ACC112 (cell line): ENCODE measurements at regions not wholly inside any gene's neighbourhood (a gene's known extent, or its start where the extent isn't known, plus 50 kb on each side); places are given as distances from the start of the nearest gene placed in this dataset.
"Not testable (repeated sequence)": the region's sequence is repeated elsewhere in the genome, so short reads cannot be mapped to it uniquely, and the experiment has no call there.

Source experiments
- H2AFZ ChIP-seq: fragments of 200-600 bp; sonication (generic); one replicate; pipeline ENCODE4 v1.6.0; 2017; ENCODE audit warnings: antibody characterized with exemption, low read length; ENCODE audit not compliant: unreplicated experiment
- H3K27ac ChIP-seq: fragments of 200-600 bp; sonication (generic); 2 replicates; pipeline ENCODE4 v1.5.1; 2014; ENCODE audit warnings: low read depth, mild to moderate bottlenecking, antibody characterized with exemption, low read length, moderate library complexity
- H3K27me3 ChIP-seq: fragments of 200-600 bp; sonication (generic); 2 replicates; pipeline ENCODE4 v1.6.1; 2014; ENCODE audit warnings: mild to moderate bottlenecking, antibody characterized with exemption, low read length, moderate library complexity, mixed read lengths; ENCODE audit not compliant: insufficient read depth
- H3K36me3 ChIP-seq: fragments of 200-600 bp; sonication (generic); 2 replicates; pipeline ENCODE4 v1.6.1; 2016; ENCODE audit warnings: mild to moderate bottlenecking, antibody characterized with exemption, low read length, moderate library complexity, mixed read lengths; ENCODE audit not compliant: insufficient read depth
- H3K4me1 ChIP-seq: fragments of 200-600 bp; sonication (generic); one replicate; pipeline ENCODE4 v1.6.1; 2016; ENCODE audit warnings: low read length, mixed read lengths; ENCODE audit not compliant: insufficient read depth, unreplicated experiment, control insufficient read depth
- H3K4me3 ChIP-seq: fragments of 200-600 bp; sonication (generic); 2 replicates; pipeline ENCODE4 v1.5.1; 2014; ENCODE audit warnings: mild to moderate bottlenecking, low read depth, low read length
- H3K79me2 ChIP-seq: fragments of 200-600 bp; sonication (generic); one replicate; pipeline ENCODE4 v1.6.0; 2016; ENCODE audit warnings: low read length; ENCODE audit not compliant: control insufficient read depth, unreplicated experiment, insufficient read depth

DNA sequence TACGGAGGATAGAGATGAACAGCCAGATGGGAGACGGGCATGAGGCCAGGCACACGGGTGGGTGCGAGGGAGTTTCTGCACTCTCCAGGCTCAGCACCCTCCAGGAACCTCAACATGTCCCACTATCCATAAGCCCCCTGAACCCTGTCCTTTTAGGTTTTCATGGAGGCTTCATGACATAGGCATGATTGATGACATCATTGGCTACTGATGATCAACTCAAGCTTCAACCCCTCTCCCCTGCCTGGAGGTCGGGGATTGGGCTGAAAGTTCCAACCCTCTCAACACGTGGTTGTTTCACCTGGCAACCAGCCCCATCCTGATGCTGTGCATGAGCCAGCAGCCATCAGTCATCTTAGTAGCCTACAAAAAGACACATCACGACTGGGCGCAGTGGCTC is 360.7 kb upstream of the AUTS2 start:
- Histone ChIP-seq H3K4me1 (no peaks in the 10 kb centered on the region), H3K4me3 (no peak overlapping the region), H3K36me3 (no peaks in the 10 kb centered on the region), H2AFZ (no peak overlapping the region), H3K27ac (no peak overlapping the region), H3K79me2 (no peaks in the 10 kb centered on the region), H3K27me3 (no peaks in the 10 kb centered on the region)

DNA sequence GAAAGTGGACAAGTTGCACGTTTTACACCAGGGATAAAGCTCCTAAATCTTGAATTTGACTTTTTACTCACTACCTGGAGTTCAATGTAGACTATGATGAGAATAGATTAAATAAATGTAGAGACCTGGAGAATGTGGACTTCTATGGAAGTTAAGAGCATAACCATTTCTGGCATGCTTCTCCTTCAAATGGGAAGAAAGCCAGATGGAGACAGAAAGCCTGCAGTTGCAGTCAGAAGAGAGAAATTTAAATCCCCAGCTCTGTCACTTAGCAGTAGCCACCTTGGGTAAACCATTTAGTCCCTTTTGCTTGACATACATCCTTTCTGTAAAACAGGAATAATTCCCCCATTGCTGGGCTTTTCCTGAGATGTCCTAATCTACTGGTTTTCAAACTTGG is 355.3 kb upstream of the AUTS2 start:
- H3K4me1 ChIP-seq = no peaks in the 10 kb centered on the region
- no peaks in the 10 kb centered on the region for H3K27me3 ChIP-seq
- no peaks in the 10 kb centered on the region for H3K36me3 ChIP-seq

DNA sequence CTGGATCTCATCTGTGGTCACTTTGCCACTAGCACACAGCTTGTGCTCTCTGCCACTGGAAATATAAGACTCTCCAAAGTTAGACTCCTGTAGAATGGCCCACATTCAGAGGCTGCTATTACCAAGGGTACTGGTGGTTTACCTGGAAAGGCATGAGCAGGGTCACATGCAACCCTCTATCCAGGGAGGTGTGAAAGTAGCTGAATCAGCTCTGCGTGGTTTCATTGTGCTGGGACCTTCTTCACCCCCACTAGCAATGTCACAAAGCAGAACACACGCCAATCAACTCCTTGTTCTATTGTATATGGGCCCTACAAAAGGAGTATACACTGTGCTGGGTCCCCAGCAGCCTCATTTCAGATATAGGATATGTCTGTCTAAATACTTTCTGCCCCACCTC is 353.6 kb upstream of the AUTS2 start:
- Histone ChIP-seq H3K4me3 (no peak overlapping the region), H3K79me2 (no peaks in the 10 kb centered on the region), H2AFZ (no peak overlapping the region), H3K27me3 (no peaks in the 10 kb centered on the region), H3K27ac (no peak overlapping the region), H3K4me1 (no peaks in the 10 kb centered on the region), H3K36me3 (no peaks in the 10 kb centered on the region)

More for the DNA sequence above, 355.3 kb upstream of the AUTS2 start:
- Histone ChIP-seq H2AFZ (no peak overlapping the region), H3K79me2 (no peaks in the 10 kb centered on the region), H3K27ac (no peak overlapping the region), H3K4me3 (no peak overlapping the region)

DNA sequence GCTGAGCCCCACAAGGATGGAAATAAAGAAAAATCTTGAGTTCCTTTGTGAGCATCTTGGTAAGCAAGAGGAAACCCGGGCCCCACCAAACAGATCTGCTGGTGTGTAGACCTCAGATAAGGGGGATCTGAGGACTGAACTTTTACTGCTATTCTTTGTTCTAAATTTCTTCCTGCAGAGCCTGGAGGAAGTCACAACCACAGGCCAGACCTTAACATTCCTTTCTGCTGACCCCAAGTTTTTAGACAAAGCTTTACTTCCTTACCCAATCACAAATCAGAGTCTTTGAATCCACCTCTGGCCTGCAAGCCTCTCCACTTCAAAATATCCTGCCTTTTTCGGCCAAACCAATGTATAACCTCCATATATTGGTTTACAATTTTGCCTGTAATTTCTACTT is 352.6 kb upstream of the AUTS2 start:
- no peaks in the 10 kb centered on the region for H3K79me2 ChIP-seq
- no peak overlapping the region for H3K27ac ChIP-seq
- no peaks in the 10 kb centered on the region for H3K27me3 ChIP-seq
- no peaks in the 10 kb centered on the region for H3K4me1 ChIP-seq
- no peak overlapping the region for H2AFZ ChIP-seq
- H3K36me3 ChIP-seq = no peaks in the 10 kb centered on the region
- no peak overlapping the region for H3K4me3 ChIP-seq

DNA sequence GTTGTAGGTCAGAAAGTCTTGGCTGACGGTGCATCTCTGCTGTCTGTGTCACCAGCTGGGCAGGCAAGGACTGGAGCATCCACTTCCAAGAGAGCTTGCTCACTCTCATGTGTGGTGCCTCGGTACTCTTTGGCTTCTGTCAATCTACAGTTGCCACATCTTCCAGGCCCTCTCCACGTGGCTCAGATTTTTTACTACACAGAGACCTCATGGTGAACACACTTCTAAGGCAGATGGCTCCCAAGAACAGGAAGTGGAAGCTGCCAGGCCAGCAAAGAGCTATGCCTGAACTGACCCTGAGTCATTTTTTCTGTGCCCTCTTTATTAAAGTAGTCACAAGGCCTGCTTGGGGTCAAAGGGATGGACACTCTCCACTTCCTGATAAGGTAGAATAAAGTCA is 351.5 kb upstream of the AUTS2 start:
- Histone ChIP-seq H3K79me2 (no peaks in the 10 kb centered on the region), H2AFZ (no peak overlapping the region), H3K27ac (no peak overlapping the region), H3K27me3 (no peaks in the 10 kb centered on the region), H3K4me3 (no peak overlapping the region), H3K4me1 (no peaks in the 10 kb centered on the region), H3K36me3 (no peaks in the 10 kb centered on the region)

DNA sequence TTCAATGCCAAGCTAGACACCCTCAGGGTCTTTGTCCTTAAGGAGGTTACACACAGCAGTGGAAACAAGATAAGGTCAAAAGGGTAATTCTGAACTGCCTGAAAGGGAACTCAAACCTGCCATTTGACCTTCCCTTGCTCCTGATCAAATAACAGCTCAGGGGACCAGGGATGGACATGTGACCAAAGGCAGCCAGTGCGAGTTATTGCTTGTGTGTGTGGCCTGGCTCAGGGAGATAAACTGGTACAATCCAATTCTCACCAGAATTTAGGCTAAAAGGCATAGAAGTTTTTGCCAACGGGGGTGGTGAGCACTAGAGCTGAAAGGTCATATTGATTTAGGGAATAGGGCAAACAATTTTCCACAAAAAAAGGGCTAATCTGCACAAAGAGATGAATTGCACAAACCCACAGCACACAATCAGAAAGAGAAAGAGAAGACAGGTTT is 349.9 kb upstream of the AUTS2 start:
- not testable (repeated sequence) for H2AFZ ChIP-seq, H3K27ac ChIP-seq

DNA sequence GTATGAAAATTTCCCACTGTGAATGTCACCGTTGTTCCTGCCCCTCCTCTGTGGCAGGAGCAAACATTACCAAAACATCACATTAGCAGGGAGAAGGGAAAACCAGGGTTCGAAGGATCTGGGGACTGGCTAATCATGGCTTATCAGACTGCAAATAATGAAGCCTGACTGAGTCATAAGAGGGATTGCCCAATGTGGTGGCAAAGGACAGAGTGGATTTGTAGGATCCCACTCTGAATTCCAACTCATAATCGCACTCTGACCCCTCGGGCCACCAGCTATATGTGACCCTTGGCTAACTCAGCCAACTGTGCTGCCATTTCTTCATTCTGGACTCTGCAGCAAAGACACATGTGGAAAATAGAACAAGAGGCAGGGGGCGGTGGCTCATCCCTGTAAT is 347.3 kb upstream of the AUTS2 start:
- Histone ChIP-seq H2AFZ (no peak overlapping the region), H3K36me3 (no peaks in the 10 kb centered on the region), H3K4me1 (no peaks in the 10 kb centered on the region), H3K27me3 (no peaks in the 10 kb centered on the region), H3K4me3 (no peak overlapping the region), H3K79me2 (no peaks in the 10 kb centered on the region), H3K27ac (no peak overlapping the region)

More for the DNA sequence above, 349.9 kb upstream of the AUTS2 start:
- not testable (repeated sequence) for H3K4me3 ChIP-seq, H3K79me2 ChIP-seq, H3K27me3 ChIP-seq, H3K4me1 ChIP-seq, H3K36me3 ChIP-seq

DNA sequence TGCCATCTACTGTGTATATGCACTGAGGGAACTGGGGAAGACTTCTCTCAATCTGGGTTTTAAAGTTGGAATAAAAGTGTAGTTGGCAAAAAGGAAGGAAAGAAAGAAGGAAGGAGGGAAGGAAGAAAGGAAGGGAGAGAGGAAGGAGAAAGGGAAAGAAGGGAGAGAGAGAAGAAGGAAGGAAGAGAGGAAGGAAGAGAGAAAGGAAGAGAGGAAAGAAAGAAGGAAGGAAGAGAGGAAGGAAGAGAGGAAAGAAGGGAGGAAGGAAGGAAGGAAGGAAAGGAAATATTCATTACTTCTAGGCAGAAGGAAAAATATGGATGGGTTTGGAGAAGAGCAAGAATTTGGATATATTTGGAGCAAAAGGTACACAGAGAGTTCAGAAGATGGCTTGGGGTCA is 343.6 kb upstream of the AUTS2 start:
- Histone ChIP-seq H3K36me3 (no peaks in the 10 kb centered on the region), H3K4me3 (no peak overlapping the region), H3K27ac (no peak overlapping the region), H3K27me3 (no peaks in the 10 kb centered on the region), H3K4me1 (no peaks in the 10 kb centered on the region), H2AFZ (no peak overlapping the region), H3K79me2 (no peaks in the 10 kb centered on the region)

DNA sequence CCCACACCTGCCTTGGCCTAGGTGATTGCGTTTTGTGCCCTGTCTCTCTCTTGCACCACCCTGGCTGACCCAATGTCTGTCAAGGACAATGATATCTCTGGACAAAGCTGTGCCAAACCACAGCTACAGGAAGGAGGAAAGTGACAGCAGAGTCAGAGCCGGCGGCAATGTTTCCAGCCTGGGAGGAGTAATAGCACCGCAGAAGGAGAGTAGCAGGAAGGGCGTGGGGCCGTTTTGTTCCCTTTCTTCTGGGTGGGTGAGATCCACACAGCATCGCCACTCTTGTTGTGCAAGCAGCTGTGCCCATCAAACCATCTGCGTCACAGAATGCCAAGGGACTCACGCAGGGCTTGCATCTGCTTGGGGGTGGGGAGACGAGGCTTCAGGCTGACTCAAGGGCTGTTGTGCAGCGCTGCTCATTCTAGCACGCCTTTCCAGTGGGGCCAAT is 341.6 kb upstream of the AUTS2 start:
- H3K27me3 ChIP-seq = no peaks in the 10 kb centered on the region
- no peaks in the 10 kb centered on the region for H3K4me1 ChIP-seq
- no peaks in the 10 kb centered on the region for H3K79me2 ChIP-seq
- no peak overlapping the region for H2AFZ ChIP-seq
- H3K27ac ChIP-seq = no peak overlapping the region
- no peak overlapping the region for H3K4me3 ChIP-seq
- no peaks in the 10 kb centered on the region for H3K36me3 ChIP-seq

DNA sequence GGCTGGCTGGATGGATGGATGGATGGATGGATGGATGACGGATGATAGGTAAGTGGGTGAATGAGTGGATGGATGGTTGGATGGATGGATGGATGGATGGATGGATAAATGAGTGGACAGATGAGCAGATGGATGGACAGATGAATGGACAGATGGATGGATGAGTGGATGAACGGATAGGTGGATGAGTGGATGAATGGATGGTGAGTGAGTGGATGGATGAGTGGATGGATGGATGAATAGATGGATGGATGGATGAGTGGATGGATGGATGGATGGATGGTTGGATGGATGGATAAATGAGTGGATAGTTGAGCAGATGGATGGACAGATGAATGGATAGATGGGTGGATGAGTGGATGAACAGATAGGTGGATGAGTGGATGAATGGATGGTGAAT is 340.7 kb upstream of the AUTS2 start:
- H3K4me1 ChIP-seq = no peaks in the 10 kb centered on the region
- no peak overlapping the region for H3K4me3 ChIP-seq
- H3K36me3 ChIP-seq = no peaks in the 10 kb centered on the region
- no peak overlapping the region for H3K27ac ChIP-seq
- H3K27me3 ChIP-seq = no peaks in the 10 kb centered on the region
- H3K79me2 ChIP-seq = no peaks in the 10 kb centered on the region
- no peak overlapping the region for H2AFZ ChIP-seq

DNA sequence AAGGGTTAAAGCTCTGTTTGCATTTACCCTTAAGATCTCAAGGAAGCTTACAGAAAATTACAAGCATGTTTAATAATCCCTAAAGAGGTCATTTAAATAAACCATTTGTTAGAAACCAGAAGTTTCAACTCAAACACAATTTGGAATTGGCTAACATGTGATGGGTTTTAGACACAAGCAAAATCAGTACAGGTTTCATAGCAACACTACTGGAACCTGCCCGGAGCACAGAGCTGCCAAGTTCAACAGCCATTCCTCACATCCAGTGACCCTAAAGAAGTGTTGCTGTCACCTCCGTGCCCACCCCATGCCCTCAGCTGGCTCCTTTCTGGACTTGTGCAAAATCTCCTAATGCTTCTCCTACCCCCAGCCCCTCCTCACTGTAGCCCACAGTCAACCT is 338.8 kb upstream of the AUTS2 start:
- Histone ChIP-seq H3K27me3 (no peaks in the 10 kb centered on the region), H3K4me1 (no peaks in the 10 kb centered on the region), H3K4me3 (no peak overlapping the region), H3K79me2 (no peaks in the 10 kb centered on the region), H3K27ac (no peak overlapping the region), H3K36me3 (no peaks in the 10 kb centered on the region), H2AFZ (no peak overlapping the region)
